Hepatocyte (in vitro differentiated cells): ENCODE measurements at regions not wholly inside any gene's neighbourhood (a gene's known extent, or its start where the extent isn't known, plus 50 kb on each side); places are given as distances from the start of the nearest gene placed in this dataset.

Source experiments
- DNase-seq: peaks from one replicate; pipeline ENCODE4 v3.0.0-alpha.2; 2016; ENCODE audit warnings: low spot score
- H2AFZ ChIP-seq: fragments of 200-600 bp; sonication (generic); 2 replicates; pipeline ENCODE4 v1.6.0; 2016; ENCODE audit warnings: antibody characterized with exemption, mild to moderate bottlenecking
- H3K27ac ChIP-seq: fragments of 200-600 bp; sonication (generic); 2 replicates; pipeline ENCODE4 v1.5.1; 2016; ENCODE audit warnings: mild to moderate bottlenecking
- H3K27me3 ChIP-seq: fragments of 200-600 bp; sonication (generic); 2 replicates; pipeline ENCODE4 v1.6.1; 2016
- H3K36me3 ChIP-seq: fragments of 200-600 bp; sonication (generic); replicated peaks from 2 replicates; pipeline ENCODE4 v1.5.1; 2016; ENCODE audit warnings: low read depth; ENCODE audit not compliant: insufficient read depth
- H3K4me1 ChIP-seq: fragments of 200-600 bp; sonication (generic); 2 replicates; pipeline ENCODE4 v1.5.1; 2016; ENCODE audit warnings: mild to moderate bottlenecking, moderate library complexity; ENCODE audit not compliant: insufficient read depth
- H3K4me2 ChIP-seq: fragments of 200-600 bp; sonication (generic); 2 replicates; pipeline ENCODE4 v1.6.0; 2016
- H3K4me3 ChIP-seq: fragments of 200-600 bp; sonication (generic); 2 replicates; pipeline ENCODE4 v1.5.1; 2016; ENCODE audit warnings: mild to moderate bottlenecking
- H3K79me2 ChIP-seq: fragments of 200-600 bp; sonication (generic); 2 replicates; pipeline ENCODE4 v1.6.0; 2017; ENCODE audit warnings: mild to moderate bottlenecking
- H3K9me2 ChIP-seq: fragments of 200-600 bp; sonication (generic); replicated peaks from 2 replicates; pipeline ENCODE4 v1.6.0; 2017; ENCODE audit warnings: mild to moderate bottlenecking; ENCODE audit not compliant: insufficient read depth
- H3K9me3 ChIP-seq: fragments of 200-600 bp; sonication (generic); 2 replicates; pipeline ENCODE4 v1.5.1; 2016; ENCODE audit warnings: low read depth, mild to moderate bottlenecking
- H4K20me1 ChIP-seq: fragments of 200-600 bp; sonication (generic); 2 replicates; pipeline ENCODE4 v1.6.0; 2016; ENCODE audit warnings: mild to moderate bottlenecking; ENCODE audit not compliant: insufficient read depth, poor library complexity, severe bottlenecking
- CTCF ChIP-seq: fragments of 200-600 bp; sonication (generic); IDR thresholded peaks from 2 replicates; pipeline ENCODE4 v1.5.1; 2016; ENCODE audit warnings: antibody characterized with exemption, mild to moderate bottlenecking; ENCODE audit not compliant: poor library complexity
- EZH2 ChIP-seq: fragments of 200-600 bp; sonication (generic); IDR thresholded peaks from 2 replicates; pipeline ENCODE4 v1.6.1; 2016; ENCODE audit warnings: antibody characterized with exemption, mild to moderate bottlenecking, borderline replicate concordance
- EZH2phosphoT487 ChIP-seq: fragments of 200-600 bp; sonication (generic); IDR thresholded peaks from one replicate; pipeline ENCODE4 v1.6.1; 2018; ENCODE audit warnings: antibody characterized with exemption, mild to moderate bottlenecking, low read depth, moderate library complexity; ENCODE audit not compliant: unreplicated experiment, severe bottlenecking
- WGBS: methylation state at CpG from one replicate; pipeline ENCODE4 v1.1.6; 2016; ENCODE audit warnings: low lambda C conversion rate; ENCODE audit errors: missing lambda C conversion rate; 5-methylcytosine and 5-hydroxymethylcytosine counted together

GRCh38 chr22:44387486-44387885 is 74.7 kb upstream of the SHISAL1 start:
- no peaks in the 10 kb centered on the region for H3K9me3 ChIP-seq
- TF ChIP-seq EZH2 (no peak), EZH2phosphoT487 (no peak), CTCF (no peak)
- no peaks in the 10 kb centered on the region for H4K20me1 ChIP-seq
- WGBS: 72% methylated on average over 10 of the region's 10 CpGs
- H2AFZ ChIP-seq: no peak overlapping the region
- no peak for DNase-seq
- no peak overlapping the region for H3K27ac ChIP-seq
- H3K4me2 ChIP-seq: no peak overlapping the region
- no peak overlapping the region for H3K4me3 ChIP-seq
- H3K36me3 ChIP-seq: no peaks in the 10 kb centered on the region
- H3K79me2 ChIP-seq: no peaks in the 10 kb centered on the region
- peaks cover 4% of the 10 kb centered on the region for H3K4me1 ChIP-seq
- no peaks in the 10 kb centered on the region for H3K9me2 ChIP-seq
- no peaks in the 10 kb centered on the region for H3K27me3 ChIP-seq

DNA sequence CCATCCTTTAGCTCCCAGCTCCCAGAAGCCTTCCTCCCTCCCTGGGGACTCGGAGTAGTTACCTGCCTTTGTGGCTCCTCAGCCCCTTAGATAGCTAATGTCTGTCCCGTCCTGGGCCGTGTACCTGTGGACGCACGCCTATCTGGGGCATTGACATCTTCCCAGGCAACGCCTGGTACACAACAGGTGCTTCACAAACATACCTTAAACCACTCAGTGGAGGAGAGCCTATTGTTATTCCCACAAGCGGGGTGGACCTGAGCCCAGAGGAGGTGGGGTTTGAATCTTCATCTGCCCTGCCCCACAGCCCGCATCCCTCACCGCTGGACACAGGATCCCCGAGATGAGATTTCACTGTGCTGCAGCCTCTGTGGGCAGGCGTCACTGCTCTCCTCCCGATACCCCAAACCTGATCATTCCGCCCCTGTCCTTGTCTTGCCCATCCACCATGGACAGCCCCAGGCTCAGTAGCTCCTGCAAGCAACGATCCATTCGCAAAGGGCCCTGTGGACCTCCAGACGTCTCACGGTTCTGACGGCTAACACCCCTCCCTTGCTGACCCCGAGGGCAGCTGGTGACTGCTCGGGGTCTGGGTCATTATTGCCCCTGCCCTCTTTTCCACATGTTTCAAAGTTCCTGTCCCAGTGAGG is 73.8 kb upstream of the SHISAL1 start:
- no peaks in the 10 kb centered on the region for H3K27me3 ChIP-seq
- H3K4me1 ChIP-seq: peaks cover 9% of the 10 kb centered on the region
- H3K4me3 ChIP-seq: no peak overlapping the region
- WGBS: 84% methylated on average over 20 of the region's 20 CpGs
- no peak overlapping the region for H2AFZ ChIP-seq
- H3K9me2 ChIP-seq: no peaks in the 10 kb centered on the region
- no peaks in the 10 kb centered on the region for H4K20me1 ChIP-seq
- H3K9me3 ChIP-seq: no peaks in the 10 kb centered on the region
- H3K79me2 ChIP-seq: no peaks in the 10 kb centered on the region
- H3K36me3 ChIP-seq: no peaks in the 10 kb centered on the region
- TF ChIP-seq EZH2 (no peak), EZH2phosphoT487 (no peak), CTCF (no peak)
- H3K4me2 ChIP-seq: no peak overlapping the region
- DNase-seq: no peak
- no peak overlapping the region for H3K27ac ChIP-seq

GRCh38 chr22:44385781-44386180 is 73.0 kb upstream of the SHISAL1 start:
- Histone ChIP-seq H3K4me1 (peaks cover 15% of the 10 kb centered on the region), H3K27ac (no peak overlapping the region), H4K20me1 (no peaks in the 10 kb centered on the region), H2AFZ (no peak overlapping the region), H3K36me3 (no peaks in the 10 kb centered on the region), H3K27me3 (no peaks in the 10 kb centered on the region), H3K79me2 (no peaks in the 10 kb centered on the region), H3K4me3 (no peak overlapping the region), H3K9me3 (no peaks in the 10 kb centered on the region), H3K4me2 (no peak overlapping the region), H3K9me2 (no peaks in the 10 kb centered on the region)
- DNase-seq: no peak
- WGBS: 95% methylated on average over 12 of the region's 12 CpGs
- TF ChIP-seq EZH2phosphoT487 (no peak), CTCF (no peak), EZH2 (no peak)

- H3K9me3 ChIP-seq: no peaks in the 10 kb centered on the region
- no peaks in the 10 kb centered on the region for H3K9me2 ChIP-seq
- H2AFZ ChIP-seq: no peak overlapping the region
- H3K4me2 ChIP-seq: no peak overlapping the region
- H3K4me1 ChIP-seq: peaks cover 20% of the 10 kb centered on the region
- WGBS: 90% methylated on average over 12 of the region's 14 CpGs
- no peaks in the 10 kb centered on the region for H3K79me2 ChIP-seq
- H3K36me3 ChIP-seq: no peaks in the 10 kb centered on the region
- H4K20me1 ChIP-seq: no peaks in the 10 kb centered on the region
- TF ChIP-seq CTCF: no peak
- TF ChIP-seq EZH2phosphoT487: no peak
- no peak for TF ChIP-seq EZH2
- H3K27ac ChIP-seq: no peak overlapping the region
- H3K4me3 ChIP-seq: no peak overlapping the region
- no peak for DNase-seq
- no peaks in the 10 kb centered on the region for H3K27me3 ChIP-seq
Observed at GRCh38 chr22:44385296-44385610, 72.5 kb upstream of the SHISAL1 start.
